Lower leg skin (tissue), 3 donors: ENCODE measurements at regions not wholly inside any gene's neighbourhood (a gene's known extent, or its start where the extent isn't known, plus 50 kb on each side); places are given as distances from the start of the nearest gene placed in this dataset.

ENCODE experiments used
- CTCF ChIP-seq, 3 donors: fragments of 450-650 bp; IDR thresholded peaks; one replicate each; pipeline ENCODE4 v1.5.1; 2016; ENCODE audit warnings: antibody characterized with exemption in 3 of 3, mild to moderate bottlenecking in 3 of 3, moderate library complexity in 2 of 3
- POLR2A ChIP-seq, 2 donors: fragments of 450-650 bp; IDR thresholded peaks; one replicate each; pipeline ENCODE4 v1.6.1; 2016 to 2017; ENCODE audit warnings: antibody characterized with exemption in 2 of 2, mild to moderate bottlenecking in 1 of 2, moderate library complexity in 1 of 2

DNA sequence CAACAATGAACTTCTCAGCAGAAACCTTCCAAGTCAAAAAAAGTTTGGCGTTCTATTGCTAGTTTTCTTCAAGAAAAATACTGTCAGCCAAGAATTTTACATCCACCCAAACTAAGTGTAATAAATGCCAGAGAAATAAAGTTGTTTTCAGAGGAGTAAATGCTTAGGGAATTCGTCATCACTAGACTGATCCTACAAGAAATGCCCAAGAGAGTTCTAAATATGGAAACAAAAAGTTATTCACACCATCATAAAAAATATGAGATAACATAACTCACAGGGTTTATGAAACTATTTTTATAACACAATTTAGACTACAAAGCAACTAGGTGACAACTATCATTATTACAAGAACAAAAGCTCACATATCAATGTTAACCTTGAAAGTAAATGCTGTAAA is 259.5 kb upstream of the GABRA2 start:
- TF ChIP-seq CTCF (IDR thresholded peaks at IDR 0.05), result no peak
- TF ChIP-seq POLR2A (IDR thresholded peaks at IDR 0.05), result no peak
